ENCODE measurements at regions not wholly inside any gene's neighbourhood (a gene's known extent, or its start where the extent isn't known, plus 50 kb on each side); places are given as distances from the start of the nearest gene placed in this dataset.

DNA sequence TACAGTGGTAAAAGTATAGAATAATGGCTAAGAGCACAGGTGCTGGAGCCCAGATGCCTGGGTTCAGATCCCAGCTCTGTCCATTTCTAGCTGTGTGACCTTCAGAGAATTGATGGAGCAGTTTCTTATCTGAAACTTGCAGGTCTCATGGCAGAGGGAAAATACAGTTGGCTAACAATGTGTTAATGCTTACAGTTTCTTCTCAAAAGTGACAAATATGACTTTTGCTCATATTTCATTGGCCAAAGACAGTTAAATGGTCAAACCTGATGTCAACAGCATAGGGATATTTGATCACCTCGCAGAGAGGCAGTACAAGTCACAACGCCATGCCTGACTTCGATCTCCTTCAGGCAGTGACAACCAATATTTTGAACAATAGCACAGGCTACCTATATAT is 60.2 kb upstream of the LCORL start:
- 38% methylated on average over 3 of the region's 3 CpGs for WGBS (ENCODE audit: low lambda C conversion rate)
- CTCF ChIA-PET (ENCODE audit: low intra/inter-chr PET ratio, low total read pairs): no interaction called here
- DNase-seq (ENCODE audit: low spot score) (no peak), ATAC-seq (no peak), FAIRE-seq (no peak)
- H3K79me2 ChIP-seq (ENCODE audit: insufficient read depth, low read length): no peaks in the 10 kb centered on the region
- no peak overlapping the region for H3K27ac ChIP-seq (ENCODE audit: extremely low read length, insufficient read depth, low read length)
- POLR2A ChIA-PET: no interaction called here
- no peaks in the 10 kb centered on the region for H3K27me3 ChIP-seq (ENCODE audit: control insufficient read depth in 1 of 2, insufficient read depth in 2 of 2, low read length in 2 of 2)
- intact Hi-C loops (cut with micrococcal nuclease; ENCODE audit: unreplicated experiment) (no loop called here), in situ Hi-C loops (cut with HindIII; ENCODE audit: extremely low pct_ligation_motif_present, low pct_unique_long_range_greater_than_20kb) (no loop called here)
- no peaks in the 10 kb centered on the region for H4K20me1 ChIP-seq (ENCODE audit: insufficient read depth, low read length)
- no peak overlapping the region for H2AFZ ChIP-seq (ENCODE audit: low read length)
- H3K4me2 ChIP-seq (ENCODE audit: low read depth, low read length): no peak overlapping the region
- no peaks in the 10 kb centered on the region for H3K4me1 ChIP-seq (ENCODE audit: insufficient read depth, low read length)
- H3K36me3 ChIP-seq (replicated peaks in 1 of 2; ENCODE audit: control insufficient read depth in 1 of 2, insufficient read depth in 2 of 2, low read length in 2 of 2): no peaks in the 10 kb centered on the region
- BruUV-seq (replicated peaks): no TSS peak
- no peaks in the 10 kb centered on the region for H3K9me3 ChIP-seq (ENCODE audit: low read length)
- no peak overlapping the region for H3K9ac ChIP-seq (ENCODE audit: insufficient read depth, low read depth, low read length)
- no peak overlapping the region for H3K4me3 ChIP-seq (replicated peaks in 1 of 3; ENCODE audit: insufficient read depth in 1 of 3, low read depth in 2 of 3, low read length in 3 of 3)
- TF ChIP-seq, protein P1, sequence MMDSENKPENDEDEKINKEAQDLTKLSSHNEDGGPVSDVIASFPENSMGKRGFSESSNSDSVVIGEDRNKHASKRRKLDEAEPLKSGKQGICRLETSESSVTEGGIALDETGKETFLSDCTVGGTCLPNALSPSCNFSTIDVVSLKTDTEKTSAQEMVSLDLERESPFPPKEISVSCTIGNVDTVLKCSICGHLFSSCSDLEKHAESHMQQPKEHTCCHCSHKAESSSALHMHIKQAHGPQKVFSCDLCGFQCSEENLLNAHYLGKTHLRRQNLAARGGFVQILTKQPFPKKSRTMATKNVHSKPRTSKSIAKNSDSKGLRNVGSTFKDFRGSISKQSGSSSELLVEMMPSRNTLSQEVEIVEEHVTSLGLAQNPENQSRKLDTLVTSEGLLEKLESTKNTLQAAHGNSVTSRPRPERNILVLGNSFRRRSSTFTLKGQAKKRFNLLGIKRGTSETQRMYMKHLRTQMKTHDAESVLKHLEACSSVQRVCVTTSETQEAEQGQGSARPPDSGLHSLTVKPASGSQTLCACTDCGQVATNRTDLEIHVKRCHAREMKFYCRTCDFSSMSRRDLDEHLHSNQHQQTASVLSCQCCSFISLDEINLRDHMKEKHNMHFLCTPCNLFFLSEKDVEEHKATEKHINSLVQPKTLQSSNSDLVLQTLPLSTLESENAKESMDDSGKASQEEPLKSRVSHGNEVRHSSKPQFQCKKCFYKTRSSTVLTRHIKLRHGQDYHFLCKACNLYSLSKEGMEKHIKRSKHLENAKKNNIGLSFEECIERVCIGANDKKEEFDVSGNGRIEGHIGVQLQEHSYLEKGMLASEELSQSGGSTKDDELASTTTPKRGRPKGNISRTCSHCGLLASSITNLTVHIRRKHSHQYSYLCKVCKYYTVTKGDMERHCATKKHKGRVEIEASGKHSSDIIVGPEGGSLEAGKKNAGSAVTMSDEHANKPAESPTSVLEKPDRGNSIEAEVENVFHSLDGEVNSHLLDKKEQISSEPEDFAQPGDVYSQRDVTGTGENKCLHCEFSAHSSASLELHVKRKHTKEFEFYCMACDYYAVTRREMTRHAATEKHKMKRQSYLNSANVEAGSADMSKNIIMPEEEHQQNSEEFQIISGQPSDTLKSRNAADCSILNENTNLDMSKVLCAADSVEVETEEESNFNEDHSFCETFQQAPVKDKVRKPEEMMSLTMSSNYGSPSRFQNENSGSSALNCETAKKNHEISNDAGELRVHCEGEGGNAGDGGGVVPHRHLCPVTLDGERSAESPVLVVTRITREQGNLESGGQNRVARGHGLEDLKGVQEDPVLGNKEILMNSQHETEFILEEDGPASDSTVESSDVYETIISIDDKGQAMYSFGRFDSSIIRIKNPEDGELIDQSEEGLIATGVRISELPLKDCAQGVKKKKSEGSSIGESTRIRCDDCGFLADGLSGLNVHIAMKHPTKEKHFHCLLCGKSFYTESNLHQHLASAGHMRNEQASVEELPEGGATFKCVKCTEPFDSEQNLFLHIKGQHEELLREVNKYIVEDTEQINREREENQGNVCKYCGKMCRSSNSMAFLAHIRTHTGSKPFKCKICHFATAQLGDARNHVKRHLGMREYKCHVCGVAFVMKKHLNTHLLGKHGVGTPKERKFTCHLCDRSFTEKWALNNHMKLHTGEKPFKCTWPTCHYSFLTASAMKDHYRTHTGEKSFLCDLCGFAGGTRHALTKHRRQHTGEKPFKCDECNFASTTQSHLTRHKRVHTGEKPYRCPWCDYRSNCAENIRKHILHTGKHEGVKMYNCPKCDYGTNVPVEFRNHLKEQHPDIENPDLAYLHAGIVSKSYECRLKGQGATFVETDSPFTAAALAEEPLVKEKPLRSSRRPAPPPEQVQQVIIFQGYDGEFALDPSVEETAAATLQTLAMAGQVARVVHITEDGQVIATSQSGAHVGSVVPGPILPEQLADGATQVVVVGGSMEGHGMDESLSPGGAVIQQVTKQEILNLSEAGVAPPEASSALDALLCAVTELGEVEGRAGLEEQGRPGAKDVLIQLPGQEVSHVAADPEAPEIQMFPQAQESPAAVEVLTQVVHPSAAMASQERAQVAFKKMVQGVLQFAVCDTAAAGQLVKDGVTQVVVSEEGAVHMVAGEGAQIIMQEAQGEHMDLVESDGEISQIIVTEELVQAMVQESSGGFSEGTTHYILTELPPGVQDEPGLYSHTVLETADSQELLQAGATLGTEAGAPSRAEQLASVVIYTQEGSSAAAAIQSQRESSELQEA (CRISPR knock-in tag; IDR thresholded peaks at IDR 0.05; ENCODE audit: not compliant biosample characterization): no peak
- TF ChIP-seq ZNF17 (CRISPR knock-in tag; IDR thresholded peaks at IDR 0.05) (no peak), ZNF3 (CRISPR knock-in tag; IDR thresholded peaks at IDR 0.05) (no peak), DR1 (CRISPR knock-in tag; IDR thresholded peaks at IDR 0.05) (no peak), FOXK1 (CRISPR knock-in tag; IDR thresholded peaks at IDR 0.05; ENCODE audit: borderline replicate concordance, low read depth) (no peak), ZFP36L1 (CRISPR knock-in tag; IDR thresholded peaks at IDR 0.05) (no peak), FOSL1 (CRISPR knock-in tag; IDR thresholded peaks at IDR 0.05; ENCODE audit: borderline replicate concordance) (no peak), ELF1 (CRISPR knock-in tag; IDR thresholded peaks at IDR 0.05) (no peak), POLR2A (IDR thresholded peaks at IDR 0.05; ENCODE audit: insufficient read depth in 1 of 2, low read depth in 2 of 2, low read length in 2 of 2) (no peak), NAIF1 (CRISPR knock-in tag; IDR thresholded peaks at IDR 0.05; ENCODE audit: borderline replicate concordance) (no peak)
- TF ChIP-seq, protein P2, sequence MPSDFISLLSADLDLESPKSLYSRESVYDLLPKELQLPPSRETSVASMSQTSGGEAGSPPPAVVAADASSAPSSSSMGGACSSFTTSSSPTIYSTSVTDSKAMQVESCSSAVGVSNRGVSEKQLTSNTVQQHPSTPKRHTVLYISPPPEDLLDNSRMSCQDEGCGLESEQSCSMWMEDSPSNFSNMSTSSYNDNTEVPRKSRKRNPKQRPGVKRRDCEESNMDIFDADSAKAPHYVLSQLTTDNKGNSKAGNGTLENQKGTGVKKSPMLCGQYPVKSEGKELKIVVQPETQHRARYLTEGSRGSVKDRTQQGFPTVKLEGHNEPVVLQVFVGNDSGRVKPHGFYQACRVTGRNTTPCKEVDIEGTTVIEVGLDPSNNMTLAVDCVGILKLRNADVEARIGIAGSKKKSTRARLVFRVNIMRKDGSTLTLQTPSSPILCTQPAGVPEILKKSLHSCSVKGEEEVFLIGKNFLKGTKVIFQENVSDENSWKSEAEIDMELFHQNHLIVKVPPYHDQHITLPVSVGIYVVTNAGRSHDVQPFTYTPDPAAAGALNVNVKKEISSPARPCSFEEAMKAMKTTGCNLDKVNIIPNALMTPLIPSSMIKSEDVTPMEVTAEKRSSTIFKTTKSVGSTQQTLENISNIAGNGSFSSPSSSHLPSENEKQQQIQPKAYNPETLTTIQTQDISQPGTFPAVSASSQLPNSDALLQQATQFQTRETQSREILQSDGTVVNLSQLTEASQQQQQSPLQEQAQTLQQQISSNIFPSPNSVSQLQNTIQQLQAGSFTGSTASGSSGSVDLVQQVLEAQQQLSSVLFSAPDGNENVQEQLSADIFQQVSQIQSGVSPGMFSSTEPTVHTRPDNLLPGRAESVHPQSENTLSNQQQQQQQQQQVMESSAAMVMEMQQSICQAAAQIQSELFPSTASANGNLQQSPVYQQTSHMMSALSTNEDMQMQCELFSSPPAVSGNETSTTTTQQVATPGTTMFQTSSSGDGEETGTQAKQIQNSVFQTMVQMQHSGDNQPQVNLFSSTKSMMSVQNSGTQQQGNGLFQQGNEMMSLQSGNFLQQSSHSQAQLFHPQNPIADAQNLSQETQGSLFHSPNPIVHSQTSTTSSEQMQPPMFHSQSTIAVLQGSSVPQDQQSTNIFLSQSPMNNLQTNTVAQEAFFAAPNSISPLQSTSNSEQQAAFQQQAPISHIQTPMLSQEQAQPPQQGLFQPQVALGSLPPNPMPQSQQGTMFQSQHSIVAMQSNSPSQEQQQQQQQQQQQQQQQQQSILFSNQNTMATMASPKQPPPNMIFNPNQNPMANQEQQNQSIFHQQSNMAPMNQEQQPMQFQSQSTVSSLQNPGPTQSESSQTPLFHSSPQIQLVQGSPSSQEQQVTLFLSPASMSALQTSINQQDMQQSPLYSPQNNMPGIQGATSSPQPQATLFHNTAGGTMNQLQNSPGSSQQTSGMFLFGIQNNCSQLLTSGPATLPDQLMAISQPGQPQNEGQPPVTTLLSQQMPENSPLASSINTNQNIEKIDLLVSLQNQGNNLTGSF (CRISPR knock-in tag; IDR thresholded peaks at IDR 0.05): no peak
- TF ChIP-seq, protein P3, sequence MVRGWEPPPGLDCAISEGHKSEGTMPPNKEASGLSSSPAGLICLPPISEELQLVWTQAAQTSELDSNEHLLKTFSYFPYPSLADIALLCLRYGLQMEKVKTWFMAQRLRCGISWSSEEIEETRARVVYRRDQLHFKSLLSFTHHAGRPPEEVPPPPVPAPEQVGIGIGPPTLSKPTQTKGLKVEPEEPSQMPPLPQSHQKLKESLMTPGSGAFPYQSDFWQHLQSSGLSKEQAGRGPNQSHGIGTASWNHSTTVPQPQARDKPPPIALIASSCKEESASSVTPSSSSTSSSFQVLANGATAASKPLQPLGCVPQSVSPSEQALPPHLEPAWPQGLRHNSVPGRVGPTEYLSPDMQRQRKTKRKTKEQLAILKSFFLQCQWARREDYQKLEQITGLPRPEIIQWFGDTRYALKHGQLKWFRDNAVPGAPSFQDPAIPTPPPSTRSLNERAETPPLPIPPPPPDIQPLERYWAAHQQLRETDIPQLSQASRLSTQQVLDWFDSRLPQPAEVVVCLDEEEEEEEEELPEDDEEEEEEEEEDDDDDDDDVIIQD (CRISPR knock-in tag; IDR thresholded peaks at IDR 0.05; ENCODE audit: low read depth): no peak

Data from HepG2 (cell line).